HG03460 (cell line): ENCODE measurements at regions not wholly inside any gene's neighbourhood (a gene's known extent, or its start where the extent isn't known, plus 50 kb on each side); places are given as distances from the start of the nearest gene placed in this dataset.

Source experiments
- ATAC-seq: cut with Tn5 transposase; IDR thresholded peaks from one replicate; pipeline ENCODE4 v1.9.1; 2021; ENCODE audit not compliant: unreplicated experiment

GRCh38 chr3:59698091-59698490 lies 648.3 kb upstream of the CFAP20DC start:
- ATAC-seq, result no peak

- no peak for ATAC-seq
Observed at GRCh38 chr3:59696783-59697182, 647.0 kb upstream of the CFAP20DC start.

- ATAC-seq, result no peak
Observed at GRCh38 chr3:59695860-59696259, 646.0 kb upstream of the CFAP20DC start.

GRCh38 chr3:59692117-59692516 lies 642.3 kb upstream of the CFAP20DC start:
- no peak for ATAC-seq

GRCh38 chr3:59690886-59691285 lies 641.1 kb upstream of the CFAP20DC start:
- no peak for ATAC-seq

GRCh38 chr3:59688636-59689035 lies 638.8 kb upstream of the CFAP20DC start:
- ATAC-seq, result no peak

GRCh38 chr3:59685432-59685831 lies 635.6 kb upstream of the CFAP20DC start:
- ATAC-seq, result no peak

- ATAC-seq, result no peak
Observed at GRCh38 chr3:59684766-59685165, 634.9 kb upstream of the CFAP20DC start.

- no peak for ATAC-seq
Observed at GRCh38 chr3:59680919-59681318, 631.1 kb upstream of the CFAP20DC start.

GRCh38 chr3:59677747-59678702 lies 628.2 kb upstream of the CFAP20DC start:
- no peak for ATAC-seq

GRCh38 chr3:59675495-59675894 lies 625.7 kb upstream of the CFAP20DC start:
- no peak for ATAC-seq

- no peak for ATAC-seq
Observed at GRCh38 chr3:59663076-59663850, 613.4 kb upstream of the CFAP20DC start.

- no peak for ATAC-seq
Observed at GRCh38 chr3:59660852-59661625, 611.2 kb upstream of the CFAP20DC start.

GRCh38 chr3:59660376-59660775 lies 610.6 kb upstream of the CFAP20DC start:
- ATAC-seq, result no peak

- no peak for ATAC-seq
Observed at GRCh38 chr3:59659755-59660154, 609.9 kb upstream of the CFAP20DC start.

- ATAC-seq, result no peak
Observed at GRCh38 chr3:59658866-59659265, 609.0 kb upstream of the CFAP20DC start.

GRCh38 chr3:59658274-59658673 lies 608.4 kb upstream of the CFAP20DC start:
- ATAC-seq, result no peak

GRCh38 chr3:59655418-59656015 lies 605.7 kb upstream of the CFAP20DC start:
- no peak for ATAC-seq

GRCh38 chr3:59654480-59655417 lies 604.9 kb upstream of the CFAP20DC start:
- ATAC-seq, result no peak

GRCh38 chr3:59654123-59654479 lies 604.3 kb upstream of the CFAP20DC start:
- ATAC-seq, result no peak
